Stimulated activated effector memory CD8-positive, alpha-beta T cell treated with anti-CD3 and anti-CD28 coated beads, Interleukin-12 subunit alpha, Interleukin-12 subunit beta, amount 100 ng/mL, for 72 hours (primary cell): ENCODE measurements at regions not wholly inside any gene's neighbourhood (a gene's known extent, or its start where the extent isn't known, plus 50 kb on each side); places are given as distances from the start of the nearest gene placed in this dataset.
"Not testable (repeated sequence)": the region's sequence is repeated elsewhere in the genome, so short reads cannot be mapped to it uniquely, and the experiment has no call there.

Experiments used
- ATAC-seq: fragments of 150-1000 bp; cut with Tn5 transposase; 2 replicates; pipeline ENCODE4 v1.10.0; 2021
- DNase-seq, 2 donors: peaks; one replicate each; pipeline ENCODE4 v3.0.0; 2021 to 2022; ENCODE audit warnings: low spot score in 2 of 2
- H3K27ac Mint-ChIP-seq: one replicate; pipeline ENCODE4 v1.8.0; 2022; ENCODE audit warnings: mild to moderate bottlenecking, mixed read lengths
- H3K36me3 Mint-ChIP-seq: one replicate; pipeline ENCODE4 v1.8.0; 2022; ENCODE audit warnings: mild to moderate bottlenecking, mixed read lengths
- H3K4me1 Mint-ChIP-seq: one replicate; pipeline ENCODE4 v1.8.0; 2022; ENCODE audit warnings: mixed read lengths
- H3K4me3 Mint-ChIP-seq: one replicate; pipeline ENCODE4 v1.8.0; 2022; ENCODE audit warnings: mild to moderate bottlenecking, mixed read lengths
- H3K9me3 Mint-ChIP-seq: one replicate; pipeline ENCODE4 v1.8.0; 2022; ENCODE audit warnings: mixed read lengths

GRCh38 chr4:126144543-126145237, 829.9 kb downstream of the FAT4 start:
- Mint-ChIP-seq H3K36me3 (no peaks in the 10 kb centered on the region), H3K4me1 (no peaks in the 10 kb centered on the region), H3K27ac (no peak overlapping the region), H3K4me3 (no peak overlapping the region), H3K9me3 (peaks cover 9% of the 10 kb centered on the region)
- ATAC-seq: no peak
- DNase-seq: no peak

DNA sequence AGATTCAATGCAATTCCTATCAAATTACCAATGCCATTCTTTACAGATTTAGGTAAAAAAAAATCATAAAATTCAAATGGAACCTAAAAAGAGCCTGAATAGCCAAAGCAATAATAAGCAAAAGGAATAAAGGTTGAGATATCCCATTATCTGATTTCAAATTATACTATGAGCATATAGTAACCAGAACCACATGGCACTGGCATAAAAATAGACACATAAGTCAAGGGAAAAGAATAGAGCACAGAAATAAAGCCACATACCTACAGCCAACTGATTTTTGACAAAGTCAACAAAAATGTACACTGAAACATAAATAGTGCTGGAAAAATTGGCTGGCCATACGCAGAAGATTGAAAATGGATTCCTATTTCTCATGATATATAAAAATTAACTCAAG, 853.7 kb downstream of the FAT4 start:
- ATAC-seq: no peak
- DNase-seq: no peak
- Mint-ChIP-seq H3K27ac (no peak overlapping the region), H3K4me1 (no peaks in the 10 kb centered on the region), H3K9me3 (peaks cover 9% of the 10 kb centered on the region), H3K36me3 (no peaks in the 10 kb centered on the region), H3K4me3 (no peak overlapping the region)

DNA sequence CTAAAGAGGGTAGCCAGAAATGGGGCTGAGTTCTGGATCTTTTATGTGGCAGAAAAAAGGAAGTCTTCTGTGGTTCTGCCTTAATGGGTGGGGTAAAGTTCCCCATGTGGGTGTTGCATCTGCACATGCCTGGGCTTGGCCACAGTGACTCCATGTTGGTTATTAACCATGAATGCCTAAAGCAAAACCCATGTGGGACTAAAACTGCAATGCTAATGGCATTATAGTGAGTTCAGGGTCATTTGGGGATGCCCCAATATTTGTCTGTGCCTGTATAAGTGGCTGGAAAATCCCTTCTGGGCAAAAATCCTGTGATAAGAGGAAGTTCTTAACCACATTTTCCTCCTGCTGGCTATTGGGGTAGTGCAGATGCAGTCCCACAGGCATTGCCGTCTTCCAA, 857.4 kb downstream of the FAT4 start:
- H3K4me3 Mint-ChIP-seq: no peak overlapping the region
- DNase-seq: no peak

DNA sequence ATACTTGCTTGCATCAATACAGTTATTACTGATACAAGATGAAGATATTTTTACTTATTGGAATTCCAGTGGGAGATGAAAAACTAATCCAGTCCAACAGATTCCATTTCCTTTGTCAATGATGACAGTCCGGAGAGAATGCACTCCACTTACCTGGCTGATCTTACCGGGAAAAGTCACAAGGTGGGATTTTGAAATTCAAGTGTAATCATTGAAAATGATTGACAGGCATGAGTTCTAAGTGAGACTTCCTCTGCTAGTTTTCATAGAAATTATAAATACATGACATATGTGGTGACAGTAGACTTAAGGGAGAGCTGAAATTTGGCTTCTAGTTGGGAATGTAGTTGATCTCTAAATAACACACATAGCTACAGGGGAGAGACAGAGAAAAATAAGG, 859.9 kb downstream of the FAT4 start:
- Mint-ChIP-seq H3K27ac (no peak overlapping the region), H3K36me3 (no peaks in the 10 kb centered on the region), H3K4me1 (no peaks in the 10 kb centered on the region), H3K4me3 (no peak overlapping the region), H3K9me3 (peaks cover 17% of the 10 kb centered on the region)
- DNase-seq (no peak), ATAC-seq (no peak)

More for the DNA sequence above, 857.4 kb downstream of the FAT4 start:
- ATAC-seq: no peak
- Mint-ChIP-seq H3K4me1 (no peaks in the 10 kb centered on the region), H3K36me3 (no peaks in the 10 kb centered on the region), H3K9me3 (peaks cover 15% of the 10 kb centered on the region), H3K27ac (no peak overlapping the region)

GRCh38 chr4:126180642-126181041, 865.9 kb downstream of the FAT4 start:
- Mint-ChIP-seq H3K4me3 (no peak overlapping the region), H3K36me3 (no peaks in the 10 kb centered on the region), H3K9me3 (peaks cover 17% of the 10 kb centered on the region), H3K4me1 (no peaks in the 10 kb centered on the region), H3K27ac (no peak overlapping the region)
- ATAC-seq: no peak
- no peak for DNase-seq

GRCh38 chr4:126182336-126182735, 867.6 kb downstream of the FAT4 start:
- ATAC-seq (no peak), DNase-seq (no peak)
- no peaks in the 10 kb centered on the region for H3K4me1 Mint-ChIP-seq
- H3K4me3 Mint-ChIP-seq: no peak overlapping the region
- no peaks in the 10 kb centered on the region for H3K36me3 Mint-ChIP-seq
- peaks cover 13% of the 10 kb centered on the region for H3K9me3 Mint-ChIP-seq
- H3K27ac Mint-ChIP-seq: no peak overlapping the region

DNA sequence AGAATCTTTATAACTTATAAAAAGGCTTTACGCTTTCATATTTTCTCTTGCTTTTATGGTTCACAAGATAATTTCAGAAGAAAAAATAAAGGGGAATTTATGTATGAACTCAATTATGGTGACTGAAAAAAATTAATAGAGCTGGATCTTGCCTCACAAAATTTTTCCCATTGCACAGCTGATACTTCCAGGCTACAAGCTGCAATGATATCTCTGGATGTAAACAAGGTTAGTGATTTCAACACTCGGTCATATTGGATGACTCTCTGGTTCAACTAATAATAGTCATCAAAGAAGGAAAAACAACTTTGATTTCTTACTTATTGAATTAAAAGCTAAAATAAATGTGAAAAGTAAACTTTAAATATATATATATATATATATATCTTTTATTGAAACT, 868.0 kb downstream of the FAT4 start:
- Mint-ChIP-seq H3K36me3 (no peaks in the 10 kb centered on the region), H3K4me3 (no peak overlapping the region), H3K4me1 (no peaks in the 10 kb centered on the region), H3K9me3 (peaks cover 10% of the 10 kb centered on the region), H3K27ac (no peak overlapping the region)
- ATAC-seq: no peak
- no peak for DNase-seq

DNA sequence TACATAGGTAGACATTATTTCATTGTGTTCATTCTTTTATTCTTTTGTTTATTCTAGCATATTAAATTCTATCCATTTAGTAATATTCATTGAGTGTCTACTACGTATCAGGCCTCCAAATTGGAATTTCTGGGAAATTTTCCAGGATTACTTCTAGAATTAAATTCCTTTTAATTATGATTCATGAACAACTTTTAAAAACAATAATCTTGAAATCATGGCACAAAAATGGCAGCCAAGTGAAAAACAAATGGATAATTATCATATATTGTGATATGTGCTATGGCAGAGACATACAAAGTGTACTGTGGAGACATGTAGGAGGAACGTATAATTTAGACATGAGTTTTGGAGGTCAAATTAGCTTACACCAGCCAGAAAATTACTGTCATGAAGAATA, 868.5 kb downstream of the FAT4 start:
- H3K27ac Mint-ChIP-seq: no peak overlapping the region
- no peak overlapping the region for H3K4me3 Mint-ChIP-seq
- H3K36me3 Mint-ChIP-seq: no peaks in the 10 kb centered on the region
- DNase-seq (no peak), ATAC-seq (no peak)
- no peaks in the 10 kb centered on the region for H3K4me1 Mint-ChIP-seq
- H3K9me3 Mint-ChIP-seq: peaks cover 10% of the 10 kb centered on the region

DNA sequence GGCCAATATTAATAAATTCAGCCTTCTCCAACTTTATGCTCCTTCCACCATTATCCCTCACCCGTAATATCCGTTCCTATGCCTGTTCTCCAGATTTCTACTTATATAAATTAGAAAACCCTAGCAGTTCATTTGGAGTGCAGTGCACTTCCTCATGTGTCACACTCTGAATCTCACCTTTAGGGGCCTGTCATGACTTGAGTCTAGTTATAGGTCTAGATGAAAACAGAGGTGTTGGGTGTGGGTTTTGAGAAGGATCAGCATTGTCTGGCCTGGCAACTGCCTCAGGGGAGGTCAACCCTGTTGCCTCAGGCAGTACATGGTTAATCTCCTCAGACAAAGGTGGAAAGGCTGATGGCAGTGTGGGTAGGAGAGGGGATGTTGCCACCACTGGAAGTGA, 876.8 kb downstream of the FAT4 start:
- Mint-ChIP-seq H3K27ac (no peak overlapping the region), H3K4me1 (no peaks in the 10 kb centered on the region), H3K9me3 (peaks cover 5% of the 10 kb centered on the region), H3K36me3 (no peaks in the 10 kb centered on the region), H3K4me3 (no peak overlapping the region)
- ATAC-seq (no peak), DNase-seq (no peak)

GRCh38 chr4:126192506-126192905, 877.8 kb downstream of the FAT4 start:
- Mint-ChIP-seq H3K36me3 (no peaks in the 10 kb centered on the region), H3K27ac (no peak overlapping the region), H3K9me3 (peaks cover 5% of the 10 kb centered on the region), H3K4me3 (no peak overlapping the region), H3K4me1 (no peaks in the 10 kb centered on the region)
- DNase-seq (no peak), ATAC-seq (no peak)

DNA sequence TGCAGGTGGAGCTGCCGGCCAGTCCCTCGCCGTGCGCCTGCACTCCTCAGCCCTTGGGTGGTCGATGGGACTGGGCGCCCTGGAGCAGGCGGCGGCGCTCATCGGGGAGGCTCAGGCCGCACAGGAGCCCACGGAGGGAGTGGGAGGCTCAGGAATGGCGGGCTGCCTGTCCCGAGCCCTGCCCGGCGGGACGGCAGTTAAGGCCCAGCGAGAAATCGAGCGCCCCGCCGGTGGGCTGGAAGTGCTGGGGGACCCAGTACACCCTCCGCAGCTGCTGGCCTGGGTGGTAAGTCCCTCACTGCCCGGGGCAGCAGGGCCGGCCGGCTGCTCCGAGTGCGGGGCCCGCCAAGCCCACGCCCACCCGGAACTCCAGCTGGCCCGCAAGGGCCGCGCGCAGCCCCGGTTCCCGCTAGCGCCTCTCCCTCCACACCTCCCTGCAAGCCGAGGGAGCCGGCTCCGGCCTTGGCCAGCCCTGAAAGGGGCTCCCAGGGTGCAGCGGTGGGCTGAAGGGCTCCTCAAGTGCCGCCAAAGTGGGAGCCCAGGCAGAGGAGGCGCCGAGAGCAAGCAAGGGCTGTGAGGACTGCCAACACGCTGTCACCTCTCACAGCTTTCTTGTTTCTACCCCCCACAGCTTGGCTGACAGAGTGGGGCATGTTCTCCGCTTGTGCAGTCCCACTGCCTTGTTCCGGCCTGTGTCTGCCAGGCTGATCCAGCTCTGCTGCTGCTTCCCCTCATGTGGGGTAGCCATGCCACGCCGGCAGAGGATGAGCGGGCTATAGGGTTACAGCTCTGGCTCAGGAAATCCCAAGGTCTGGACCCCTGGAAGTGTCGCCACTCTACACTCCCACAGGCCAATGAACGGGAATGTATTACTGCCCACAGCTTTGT, 886.7 kb downstream of the FAT4 start:
- not testable (repeated sequence) for H3K36me3 Mint-ChIP-seq, H3K4me3 Mint-ChIP-seq, H3K4me1 Mint-ChIP-seq, DNase-seq, H3K27ac Mint-ChIP-seq, H3K9me3 Mint-ChIP-seq
- peak; percentile 24 for ATAC-seq

GRCh38 chr4:126202226-126202625, 887.5 kb downstream of the FAT4 start:
- no peaks in the 10 kb centered on the region for H3K36me3 Mint-ChIP-seq
- H3K9me3 Mint-ChIP-seq: peaks cover 9% of the 10 kb centered on the region
- no peak for DNase-seq
- H3K4me1 Mint-ChIP-seq: no peaks in the 10 kb centered on the region
- H3K27ac Mint-ChIP-seq: no peak overlapping the region
- no peak for ATAC-seq
- no peak overlapping the region for H3K4me3 Mint-ChIP-seq

DNA sequence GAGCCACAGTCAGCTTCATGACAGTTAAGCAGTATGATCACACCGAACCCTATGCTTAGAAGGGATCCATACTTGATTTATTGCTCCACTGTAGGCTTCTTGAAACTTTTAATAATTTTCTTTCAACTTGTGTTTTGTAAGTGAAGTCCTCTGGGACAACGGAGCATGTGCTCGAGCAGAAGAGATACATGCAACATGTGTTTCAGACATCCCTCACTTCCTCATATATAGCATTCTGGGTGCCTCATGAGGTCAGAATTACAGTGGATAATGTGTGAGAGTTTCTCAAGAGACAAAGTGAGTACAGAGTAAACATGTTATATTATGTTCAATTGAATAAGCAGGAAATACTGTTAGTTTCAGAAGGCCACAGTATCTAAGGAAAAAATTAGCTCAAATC, 893.2 kb downstream of the FAT4 start:
- H3K9me3 Mint-ChIP-seq: peaks cover 8% of the 10 kb centered on the region
- ATAC-seq (no peak), DNase-seq (no peak)
- no peak overlapping the region for H3K27ac Mint-ChIP-seq
- H3K4me3 Mint-ChIP-seq: no peak overlapping the region
- no peaks in the 10 kb centered on the region for H3K4me1 Mint-ChIP-seq
- H3K36me3 Mint-ChIP-seq: no peaks in the 10 kb centered on the region

GRCh38 chr4:126209147-126209546, 894.4 kb downstream of the FAT4 start:
- ATAC-seq: no peak
- H3K36me3 Mint-ChIP-seq: no peaks in the 10 kb centered on the region

GRCh38 chr4:126213996-126214395, 899.2 kb downstream of the FAT4 start:
- Mint-ChIP-seq H3K36me3 (no peaks in the 10 kb centered on the region), H3K9me3 (no peaks in the 10 kb centered on the region), H3K4me3 (no peak overlapping the region), H3K27ac (no peak overlapping the region), H3K4me1 (no peaks in the 10 kb centered on the region)
- ATAC-seq (no peak), DNase-seq (no peak)

More at GRCh38 chr4:126209147-126209546, 894.4 kb downstream of the FAT4 start:
- Mint-ChIP-seq H3K27ac (no peak overlapping the region), H3K9me3 (peaks cover 5% of the 10 kb centered on the region), H3K4me1 (no peaks in the 10 kb centered on the region), H3K4me3 (no peak overlapping the region)
- no peak for DNase-seq

DNA sequence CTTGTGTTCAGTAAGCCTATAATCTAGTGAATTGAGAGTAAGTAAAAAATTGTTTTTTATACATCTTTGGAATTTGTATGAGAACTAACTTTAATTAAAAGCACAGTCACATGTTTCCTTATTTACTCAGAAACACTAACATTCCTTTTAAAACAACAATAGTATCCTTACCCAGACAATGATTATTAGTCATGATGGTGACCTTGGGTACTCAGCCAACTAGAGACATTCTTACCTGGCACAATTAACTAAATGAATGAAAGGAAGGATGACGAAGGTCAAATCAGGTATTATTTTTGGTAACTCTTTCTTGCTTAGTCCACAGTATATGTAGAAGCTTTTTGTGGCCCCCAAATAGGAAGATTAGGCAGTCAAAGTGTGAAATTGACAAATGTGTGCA, 901.0 kb downstream of the FAT4 start:
- Mint-ChIP-seq H3K4me3 (no peak overlapping the region), H3K9me3 (no peaks in the 10 kb centered on the region), H3K36me3 (no peaks in the 10 kb centered on the region), H3K27ac (no peak overlapping the region), H3K4me1 (no peaks in the 10 kb centered on the region)
- ATAC-seq (no peak), DNase-seq (no peak)
